CD8-positive, alpha-beta memory T cell (primary cell): ENCODE measurements at regions not wholly inside any gene's neighbourhood (a gene's known extent, or its start where the extent isn't known, plus 50 kb on each side); places are given as distances from the start of the nearest gene placed in this dataset.
"Not testable (repeated sequence)": the region's sequence is repeated elsewhere in the genome, so short reads cannot be mapped to it uniquely, and the experiment has no call there.

Experiments used
- CTCF ChIA-PET: fragments of 350-600 bp; sonication (Branson Sonifier 250); formaldehyde crosslinking; loops from one replicate; lab custom pipeline; 2021; ENCODE audit warnings: antibody characterized with exemption; lab: Charles Lee
- POLR2A ChIA-PET: fragments of 350-600 bp; sonication (Branson Sonifier 250); formaldehyde crosslinking; loops from one replicate; lab custom pipeline; 2021; ENCODE audit warnings: antibody characterized with exemption; lab: Charles Lee
- DNase-seq, 5 donors: peaks; one replicate each; pipeline versions ENCODE4 v3.0.0 to v3.0.0-alpha.2; 2020 to 2022; ENCODE audit warnings: mixed read lengths in 1 of 5
- H3K27ac ChIP-seq: one replicate; pipeline ENCODE4 v1.7.0; 2013; ENCODE audit warnings: low read depth, mild to moderate bottlenecking, low read length, moderate library complexity
- H3K27me3 ChIP-seq: 2 replicates; pipeline ENCODE4 v1.7.0; 2013; ENCODE audit warnings: low read length, mild to moderate bottlenecking; ENCODE audit not compliant: insufficient read depth, poor library complexity, severe bottlenecking
- H3K36me3 ChIP-seq: 2 replicates; pipeline ENCODE4 v1.7.0; 2013; ENCODE audit warnings: mild to moderate bottlenecking, low read length, moderate library complexity; ENCODE audit not compliant: insufficient read depth
- H3K4me1 ChIP-seq: 2 replicates; pipeline ENCODE4 v1.7.0; 2013; ENCODE audit warnings: mild to moderate bottlenecking, low read length, moderate library complexity; ENCODE audit not compliant: insufficient read depth
- H3K4me3 ChIP-seq: 2 replicates; pipeline ENCODE4 v1.7.0; 2013; ENCODE audit warnings: mild to moderate bottlenecking, low read length
- H3K9me3 ChIP-seq: 2 replicates; pipeline ENCODE4 v1.7.0; 2013; ENCODE audit warnings: mild to moderate bottlenecking, low read length
- H3K27ac Mint-ChIP-seq, 8 donors: one replicate each; pipeline ENCODE4 v1.8.0; 2020 to 2021; ENCODE audit warnings: mixed read lengths in 8 of 8, mild to moderate bottlenecking in 6 of 8, inconsistent platforms in 3 of 8, moderate library complexity in 3 of 8
- H3K27me3 Mint-ChIP-seq, 2 donors: one replicate each; pipeline ENCODE4 v1.8.0; 2020 to 2021; ENCODE audit warnings: mixed read lengths in 2 of 2, mild to moderate bottlenecking in 1 of 2, moderate library complexity in 1 of 2
- H3K36me3 Mint-ChIP-seq, 3 donors: one replicate each; pipeline ENCODE4 v1.8.0; 2020 to 2021; ENCODE audit warnings: mixed read lengths in 3 of 3, inconsistent platforms in 1 of 3, mild to moderate bottlenecking in 1 of 3
- H3K4me1 Mint-ChIP-seq, 3 donors: one replicate each; pipeline ENCODE4 v1.8.0; 2020 to 2021; ENCODE audit warnings: mixed read lengths in 3 of 3, inconsistent platforms in 1 of 3, mild to moderate bottlenecking in 1 of 3
- H3K4me3 Mint-ChIP-seq, 7 donors: one replicate each; pipeline ENCODE4 v1.8.0; 2020 to 2021; ENCODE audit warnings: mixed read lengths in 7 of 7, mild to moderate bottlenecking in 6 of 7, moderate library complexity in 4 of 7, inconsistent platforms in 2 of 7
- H3K9me3 Mint-ChIP-seq, 5 donors: one replicate each; pipeline ENCODE4 v1.8.0; 2020 to 2022; ENCODE audit warnings: mixed read lengths in 5 of 5, mild to moderate bottlenecking in 3 of 5, moderate library complexity in 2 of 5, inconsistent platforms in 1 of 5

- ChIA-PET CTCF (no interaction called here), POLR2A (no interaction called here)
- H3K4me3 ChIP-seq: no peak overlapping the region
- Mint-ChIP-seq H3K4me3 (no peak overlapping the region), H3K9me3 (peaks cover 9 to 12% (median 9%) of the 10 kb centered on the region in 5 donors), H3K4me1 (no peaks in the 10 kb centered on the region), H3K27me3 (no peaks in the 10 kb centered on the region), H3K36me3 (no peaks in the 10 kb centered on the region), H3K27ac (no peak overlapping the region)
- H3K36me3 ChIP-seq: no peaks in the 10 kb centered on the region
- no peaks in the 10 kb centered on the region for H3K27me3 ChIP-seq
- H3K9me3 ChIP-seq: no peaks in the 10 kb centered on the region
- H3K4me1 ChIP-seq: no peaks in the 10 kb centered on the region
- no peak overlapping the region for H3K27ac ChIP-seq
- DNase-seq: no peak
Observed at GRCh38 chr10:126759531-126759930, 89.0 kb upstream of the C10orf90 start.

GRCh38 chr10:126766646-126767045 is 96.2 kb upstream of the C10orf90 start:
- DNase-seq, H3K27ac Mint-ChIP-seq, H3K27me3 Mint-ChIP-seq, H3K4me1 Mint-ChIP-seq, H3K27ac ChIP-seq, H3K4me1 ChIP-seq, H3K36me3 ChIP-seq, H3K4me3 Mint-ChIP-seq, H3K9me3 ChIP-seq, H3K27me3 ChIP-seq, POLR2A ChIA-PET, H3K36me3 Mint-ChIP-seq, H3K4me3 ChIP-seq: not testable (repeated sequence)
- CTCF ChIA-PET: interaction anchor here (0.6 kb wide), 1 partner anchor 824 kb away, joined by 3 read pairs; no protein-coding TSS in a partner anchor
- peaks cover 4 to 12% (median 5%) of the 10 kb centered on the region in 5 donors for H3K9me3 Mint-ChIP-seq

- no peaks in the 10 kb centered on the region for H3K36me3 Mint-ChIP-seq
- Histone ChIP-seq H3K27ac (no peak overlapping the region), H3K4me3 (no peak overlapping the region), H3K27me3 (no peaks in the 10 kb centered on the region), H3K9me3 (no peaks in the 10 kb centered on the region), H3K36me3 (no peaks in the 10 kb centered on the region), H3K4me1 (no peaks in the 10 kb centered on the region)
- peaks cover 0 to 6% (median 3%) of the 10 kb centered on the region in 5 donors for H3K9me3 Mint-ChIP-seq
- no peak for DNase-seq
- no peak overlapping the region for H3K27ac Mint-ChIP-seq
- peaks cover 0 to 3% of the 10 kb centered on the region in 2 donors for H3K27me3 Mint-ChIP-seq
- no peaks in the 10 kb centered on the region for H3K4me1 Mint-ChIP-seq
- no peak overlapping the region for H3K4me3 Mint-ChIP-seq
- ChIA-PET POLR2A (no interaction called here), CTCF (no interaction called here)
Observed at GRCh38 chr10:126770809-126771208, 100.3 kb upstream of the C10orf90 start.

- Histone ChIP-seq H3K4me1 (no peaks in the 10 kb centered on the region), H3K36me3 (no peaks in the 10 kb centered on the region), H3K4me3 (no peak overlapping the region), H3K27ac (no peak overlapping the region), H3K27me3 (no peaks in the 10 kb centered on the region), H3K9me3 (no peaks in the 10 kb centered on the region)
- Mint-ChIP-seq H3K9me3 (peaks cover 0 to 3% (median 0%) of the 10 kb centered on the region in 5 donors), H3K4me3 (no peak overlapping the region), H3K27me3 (peaks cover 0 to 3% of the 10 kb centered on the region in 2 donors), H3K36me3 (no peaks in the 10 kb centered on the region), H3K27ac (no peak overlapping the region), H3K4me1 (no peaks in the 10 kb centered on the region)
- CTCF ChIA-PET: no interaction called here
- POLR2A ChIA-PET: no interaction called here
- no peak for DNase-seq
Observed at GRCh38 chr10:126776168-126776567, 105.7 kb upstream of the C10orf90 start.

GRCh38 chr10:126777714-126778113 is 107.2 kb upstream of the C10orf90 start:
- H3K27me3 ChIP-seq: no peaks in the 10 kb centered on the region
- H3K27me3 Mint-ChIP-seq: peaks cover 0 to 3% of the 10 kb centered on the region in 2 donors
- no peak overlapping the region for H3K4me3 Mint-ChIP-seq
- no peaks in the 10 kb centered on the region for H3K4me1 ChIP-seq
- H3K27ac ChIP-seq: no peak overlapping the region
- POLR2A ChIA-PET: no interaction called here
- peaks cover 0 to 7% (median 0%) of the 10 kb centered on the region in 5 donors for H3K9me3 Mint-ChIP-seq
- H3K27ac Mint-ChIP-seq: no peak overlapping the region
- no peaks in the 10 kb centered on the region for H3K36me3 ChIP-seq
- no peaks in the 10 kb centered on the region for H3K36me3 Mint-ChIP-seq
- no peak for DNase-seq
- H3K9me3 ChIP-seq: no peaks in the 10 kb centered on the region
- no peak overlapping the region for H3K4me3 ChIP-seq
- H3K4me1 Mint-ChIP-seq: no peaks in the 10 kb centered on the region
- CTCF ChIA-PET: no interaction called here

- Histone ChIP-seq H3K27me3 (no peaks in the 10 kb centered on the region), H3K4me3 (no peak overlapping the region), H3K27ac (no peak overlapping the region), H3K36me3 (no peaks in the 10 kb centered on the region), H3K9me3 (no peaks in the 10 kb centered on the region), H3K4me1 (no peaks in the 10 kb centered on the region)
- Mint-ChIP-seq H3K9me3 (peaks cover 0 to 11% (median 3%) of the 10 kb centered on the region in 5 donors), H3K27ac (no peak overlapping the region), H3K36me3 (no peaks in the 10 kb centered on the region), H3K4me1 (no peaks in the 10 kb centered on the region), H3K27me3 (no peaks in the 10 kb centered on the region), H3K4me3 (no peak overlapping the region)
- DNase-seq: no peak
- CTCF ChIA-PET: no interaction called here
- POLR2A ChIA-PET: no interaction called here
Observed at GRCh38 chr10:126781450-126782216, 111.1 kb upstream of the C10orf90 start.

- Mint-ChIP-seq H3K4me3 (no peak overlapping the region), H3K9me3 (peaks cover 0 to 11% (median 3%) of the 10 kb centered on the region in 5 donors), H3K27me3 (no peaks in the 10 kb centered on the region), H3K4me1 (no peaks in the 10 kb centered on the region), H3K36me3 (no peaks in the 10 kb centered on the region), H3K27ac (no peak overlapping the region)
- POLR2A ChIA-PET: no interaction called here
- CTCF ChIA-PET: no interaction called here
- Histone ChIP-seq H3K9me3 (no peaks in the 10 kb centered on the region), H3K27ac (no peak overlapping the region), H3K4me1 (no peaks in the 10 kb centered on the region), H3K4me3 (no peak overlapping the region), H3K36me3 (no peaks in the 10 kb centered on the region), H3K27me3 (no peaks in the 10 kb centered on the region)
- DNase-seq: no peak
Observed at GRCh38 chr10:126783806-126784557, 113.5 kb upstream of the C10orf90 start.

GRCh38 chr10:126787201-126787600 is 116.7 kb upstream of the C10orf90 start:
- Histone ChIP-seq H3K4me3 (no peak overlapping the region), H3K9me3 (no peaks in the 10 kb centered on the region), H3K4me1 (no peaks in the 10 kb centered on the region), H3K27me3 (no peaks in the 10 kb centered on the region), H3K36me3 (no peaks in the 10 kb centered on the region), H3K27ac (no peak overlapping the region)
- no peaks in the 10 kb centered on the region for H3K36me3 Mint-ChIP-seq
- no peaks in the 10 kb centered on the region for H3K4me1 Mint-ChIP-seq
- no peak for DNase-seq
- no peak overlapping the region for H3K27ac Mint-ChIP-seq
- peaks cover 0 to 2% of the 10 kb centered on the region in 2 donors for H3K27me3 Mint-ChIP-seq
- ChIA-PET CTCF (no interaction called here), POLR2A (no interaction called here)
- H3K9me3 Mint-ChIP-seq: peaks cover 0 to 8% (median 3%) of the 10 kb centered on the region in 5 donors
- H3K4me3 Mint-ChIP-seq: no peak overlapping the region
